GM12873 (cell line): ENCODE measurements at regions not wholly inside any gene's neighbourhood (a gene's known extent, or its start where the extent isn't known, plus 50 kb on each side); places are given as distances from the start of the nearest gene placed in this dataset.
A peak's percentile ranks its signal among the peaks of the same experiment; 100 is the strongest.

Source experiments
- TF ChIP-seq, protein P1 (sequence below): IDR thresholded peaks from 2 replicates; pipeline ENCODE4 v1.5.1; 2012; ENCODE audit warnings: low read depth, mild to moderate bottlenecking, moderate library complexity, low read length, control low read depth; ENCODE audit not compliant: insufficient read depth; ENCODE audit errors: missing control alignments

DNA sequence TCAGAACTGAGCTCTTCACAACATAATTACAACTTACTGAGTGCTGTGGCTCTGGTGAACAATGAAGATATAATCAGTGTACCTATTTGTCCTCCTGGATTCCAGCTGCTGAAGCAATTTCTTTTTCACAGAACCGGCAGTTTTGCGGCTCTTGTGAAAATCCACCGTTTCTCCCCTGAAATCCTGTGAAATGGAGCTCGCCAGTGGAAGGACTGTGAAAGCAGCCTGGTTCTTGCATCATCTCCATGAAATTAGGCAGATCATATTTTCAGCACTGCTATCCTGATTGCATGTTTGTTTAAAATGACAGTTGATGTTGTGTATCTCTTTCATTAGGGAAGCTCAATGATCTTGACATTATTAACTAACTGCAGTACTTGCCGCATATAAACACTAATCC is 120.2 kb upstream of the SNX19 start:
- TF ChIP-seq, protein P1, sequence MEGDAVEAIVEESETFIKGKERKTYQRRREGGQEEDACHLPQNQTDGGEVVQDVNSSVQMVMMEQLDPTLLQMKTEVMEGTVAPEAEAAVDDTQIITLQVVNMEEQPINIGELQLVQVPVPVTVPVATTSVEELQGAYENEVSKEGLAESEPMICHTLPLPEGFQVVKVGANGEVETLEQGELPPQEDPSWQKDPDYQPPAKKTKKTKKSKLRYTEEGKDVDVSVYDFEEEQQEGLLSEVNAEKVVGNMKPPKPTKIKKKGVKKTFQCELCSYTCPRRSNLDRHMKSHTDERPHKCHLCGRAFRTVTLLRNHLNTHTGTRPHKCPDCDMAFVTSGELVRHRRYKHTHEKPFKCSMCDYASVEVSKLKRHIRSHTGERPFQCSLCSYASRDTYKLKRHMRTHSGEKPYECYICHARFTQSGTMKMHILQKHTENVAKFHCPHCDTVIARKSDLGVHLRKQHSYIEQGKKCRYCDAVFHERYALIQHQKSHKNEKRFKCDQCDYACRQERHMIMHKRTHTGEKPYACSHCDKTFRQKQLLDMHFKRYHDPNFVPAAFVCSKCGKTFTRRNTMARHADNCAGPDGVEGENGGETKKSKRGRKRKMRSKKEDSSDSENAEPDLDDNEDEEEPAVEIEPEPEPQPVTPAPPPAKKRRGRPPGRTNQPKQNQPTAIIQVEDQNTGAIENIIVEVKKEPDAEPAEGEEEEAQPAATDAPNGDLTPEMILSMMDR = no peak

DNA sequence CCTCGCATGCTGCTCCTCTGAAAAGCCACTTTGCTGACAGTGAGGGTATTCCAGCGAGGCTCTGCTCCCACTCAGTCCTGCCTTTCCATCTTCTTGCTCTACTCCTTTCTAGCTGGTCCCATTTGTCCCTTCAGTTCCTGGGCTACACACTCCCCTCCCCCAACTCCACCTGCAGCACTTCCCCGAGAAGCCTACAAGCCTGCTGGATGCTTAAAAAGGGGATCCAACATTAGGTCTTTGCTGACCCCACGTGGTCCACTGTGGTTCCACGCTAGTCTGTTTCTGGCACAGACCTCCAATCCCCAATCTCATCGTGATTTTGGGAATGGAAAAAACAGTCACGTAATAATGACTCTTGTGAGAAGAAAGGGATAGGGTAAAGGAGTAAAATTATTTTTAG is 121.6 kb upstream of the SNX19 start:
- TF ChIP-seq, protein P1 = peak; percentile 13

DNA sequence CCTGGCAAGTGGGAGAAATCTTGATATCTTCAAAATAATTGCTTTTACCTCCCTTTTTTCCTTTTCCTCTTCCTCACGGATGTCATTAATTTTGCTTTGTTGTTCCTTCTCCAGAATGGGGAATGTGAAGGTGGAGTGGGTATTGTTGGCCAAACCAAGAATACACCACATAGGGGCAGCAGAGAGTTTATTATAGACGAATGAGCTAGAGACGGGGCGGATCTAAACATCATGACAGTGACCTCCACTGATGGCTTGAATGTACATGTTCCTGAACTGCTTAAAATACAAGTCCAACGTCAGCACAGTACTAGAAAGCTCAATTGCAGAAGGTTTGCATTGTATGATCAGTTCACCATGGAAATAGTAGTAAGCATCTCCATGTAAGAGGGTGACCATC is 122.3 kb upstream of the SNX19 start:
- TF ChIP-seq, protein P1 = peak; percentile 49

DNA sequence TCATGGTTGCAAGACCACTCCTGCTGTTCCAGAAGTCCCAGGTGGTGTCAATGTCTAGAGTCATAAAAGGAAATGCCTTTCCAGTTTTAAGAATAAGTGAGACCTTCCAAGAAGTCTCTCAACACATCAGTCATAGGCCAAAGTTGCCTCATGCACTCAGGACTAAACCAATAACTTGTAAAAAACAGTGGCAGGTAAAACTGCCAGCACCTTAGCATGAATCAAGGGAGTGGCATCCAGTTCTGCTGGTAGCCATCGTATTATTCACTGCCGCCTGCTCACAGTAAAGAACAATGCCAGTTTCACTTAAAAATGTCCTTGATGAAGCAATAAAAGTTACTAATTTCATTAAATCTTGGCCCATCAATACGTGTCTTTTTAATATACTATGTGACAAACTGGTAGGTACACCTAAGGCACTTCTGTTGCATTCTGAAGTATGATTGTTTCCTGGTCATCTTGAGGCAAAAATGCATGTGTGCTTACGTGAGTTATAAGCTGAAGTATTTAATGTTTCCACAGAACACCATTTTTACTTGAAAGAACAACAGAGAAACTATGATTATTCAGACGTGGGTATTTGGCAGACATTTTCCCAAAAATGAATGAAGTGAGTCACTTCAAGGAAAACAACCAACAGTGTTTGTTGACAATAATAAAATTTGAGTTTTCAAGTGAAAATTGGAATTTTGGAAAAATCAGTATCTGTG is 125.2 kb upstream of the SNX19 start:
- TF ChIP-seq, protein P1 = no peak

DNA sequence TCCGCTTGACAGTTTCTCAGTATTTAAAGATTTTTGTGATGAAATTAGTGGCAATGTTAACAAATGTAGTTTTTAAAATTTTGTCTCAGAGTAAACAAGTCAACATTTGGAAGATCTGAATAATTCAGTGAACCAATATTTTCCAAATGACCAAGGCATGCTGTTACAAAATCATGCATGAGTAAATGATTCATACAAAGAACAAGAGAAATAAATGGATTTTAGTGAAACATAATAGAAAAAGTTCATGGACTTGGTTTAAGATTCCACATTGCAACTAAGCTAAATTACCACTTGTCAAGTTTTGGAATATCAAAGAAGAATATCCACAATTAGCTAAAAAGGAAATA is 125.7 kb upstream of the SNX19 start:
- TF ChIP-seq, protein P1 = no peak

DNA sequence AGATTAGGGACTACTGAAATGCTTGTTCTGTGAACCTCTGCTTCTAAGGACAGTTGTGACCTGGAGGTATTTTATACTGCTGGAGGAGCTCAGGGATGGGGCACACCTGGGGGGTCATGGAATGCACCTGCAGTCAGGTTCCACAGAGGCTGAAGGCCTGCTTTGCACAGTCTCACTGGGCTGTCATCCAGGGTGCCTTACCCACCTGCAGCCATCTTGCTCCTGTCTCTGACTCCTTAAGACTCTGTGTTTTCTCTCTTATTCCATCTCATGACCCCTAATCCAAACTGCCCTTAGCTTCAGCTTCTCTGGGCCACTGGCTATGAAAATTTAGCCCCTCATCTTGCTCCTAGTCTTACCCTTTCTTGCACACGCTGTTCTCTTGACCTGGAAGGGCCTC is 127.0 kb upstream of the SNX19 start:
- TF ChIP-seq, protein P1 = no peak

DNA sequence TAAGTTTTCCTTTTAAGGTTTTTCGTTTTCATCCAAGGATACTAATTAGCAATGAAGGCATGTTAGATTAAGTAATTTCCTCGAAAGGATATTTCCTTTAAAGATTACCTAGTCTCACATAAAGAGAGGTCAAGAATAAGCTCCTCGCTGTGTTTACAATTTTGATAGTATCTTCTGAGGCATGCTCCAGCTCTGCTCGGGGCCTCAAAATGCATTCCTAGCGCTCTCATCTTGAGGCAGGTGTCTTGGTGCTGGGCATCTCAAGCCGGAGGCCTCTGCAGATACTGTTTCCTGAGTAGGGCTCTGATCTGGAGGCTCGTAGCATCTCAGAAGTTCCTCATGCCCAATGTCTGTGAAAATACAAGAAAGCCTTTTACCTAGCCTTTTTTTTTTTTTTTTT is 128.6 kb upstream of the SNX19 start:
- TF ChIP-seq, protein P1 = no peak

DNA sequence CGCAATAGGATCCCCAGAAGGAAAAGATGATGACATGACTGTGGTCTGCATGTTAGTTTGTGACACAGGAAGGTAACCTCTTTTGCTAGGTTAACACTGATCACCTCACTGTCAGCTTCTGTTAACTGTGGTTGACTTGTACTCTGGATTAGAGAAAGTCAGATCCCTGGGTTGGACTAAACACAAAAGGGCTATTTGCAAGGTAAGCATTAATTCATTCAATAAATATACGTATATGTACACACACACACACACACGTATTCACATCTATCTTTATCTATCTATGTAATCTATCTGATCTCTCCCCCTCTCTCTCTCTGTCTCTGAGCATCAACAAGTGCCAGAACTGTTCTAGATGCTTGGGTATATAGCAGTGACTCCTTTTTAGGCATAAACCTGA is 136.1 kb upstream of the SNX19 start:
- TF ChIP-seq, protein P1 = no peak
